Adipocyte (in vitro differentiated cells): ENCODE measurements at regions not wholly inside any gene's neighbourhood (a gene's known extent, or its start where the extent isn't known, plus 50 kb on each side); places are given as distances from the start of the nearest gene placed in this dataset.
A peak's percentile ranks its signal among the peaks of the same experiment; 100 is the strongest.

ENCODE experiments used
- DNase-seq: peaks from one replicate; pipeline ENCODE4 v3.0.0-alpha.2; 2015; ENCODE audit warnings: low read depth
- H3K27me3 ChIP-seq: replicated peaks from 2 replicates; pipeline ENCODE4 v1.7.0; 2013; ENCODE audit warnings: mild to moderate bottlenecking, low read length, moderate library complexity; ENCODE audit not compliant: control insufficient read depth, insufficient read depth
- H3K36me3 ChIP-seq: 2 replicates; pipeline ENCODE4 v1.7.0; 2013; ENCODE audit warnings: low read length, mild to moderate bottlenecking, moderate library complexity; ENCODE audit not compliant: control insufficient read depth, insufficient read depth, severe bottlenecking
- H3K4me1 ChIP-seq: 2 replicates; pipeline ENCODE4 v1.7.0; 2013; ENCODE audit warnings: mild to moderate bottlenecking, low read length, moderate library complexity; ENCODE audit not compliant: control insufficient read depth, insufficient read depth
- H3K4me3 ChIP-seq: 2 replicates; pipeline ENCODE4 v1.7.0; 2013; ENCODE audit warnings: mild to moderate bottlenecking, low read length, moderate library complexity
- H3K9ac ChIP-seq: 2 replicates; pipeline ENCODE4 v1.7.0; 2013; ENCODE audit warnings: mild to moderate bottlenecking, low read length, moderate library complexity
- H3K9me3 ChIP-seq: 2 replicates; pipeline ENCODE4 v1.7.0; 2013; ENCODE audit warnings: mild to moderate bottlenecking, low read length, moderate library complexity; ENCODE audit not compliant: control insufficient read depth

- no peak overlapping the region for H3K9ac ChIP-seq
- no peak for DNase-seq
- H3K27me3 ChIP-seq, result no peaks in the 10 kb centered on the region
- H3K9me3 ChIP-seq, result no peaks in the 10 kb centered on the region
- no peak overlapping the region for H3K4me3 ChIP-seq
- no peaks in the 10 kb centered on the region for H3K36me3 ChIP-seq
- H3K4me1 ChIP-seq, result peaks cover 14% of the 10 kb centered on the region
Measured at GRCh38 chr15:79516155-79516554, 84.0 kb downstream of the MINAR1 start.

GRCh38 chr15:79516646-79517045 lies 84.5 kb downstream of the MINAR1 start:
- H3K27me3 ChIP-seq, result no peaks in the 10 kb centered on the region
- H3K4me1 ChIP-seq, result peaks cover 17% of the 10 kb centered on the region
- DNase-seq, result no peak
- H3K4me3 ChIP-seq, result no peak overlapping the region
- H3K36me3 ChIP-seq, result no peaks in the 10 kb centered on the region
- H3K9me3 ChIP-seq, result no peaks in the 10 kb centered on the region
- H3K9ac ChIP-seq, result no peak overlapping the region

GRCh38 chr15:79519628-79520027 lies 87.5 kb downstream of the MINAR1 start:
- DNase-seq, result no peak
- Histone ChIP-seq H3K27me3 (no peaks in the 10 kb centered on the region), H3K4me3 (no peak overlapping the region), H3K9me3 (no peaks in the 10 kb centered on the region), H3K9ac (no peak overlapping the region), H3K36me3 (no peaks in the 10 kb centered on the region), H3K4me1 (peaks cover 25% of the 10 kb centered on the region)

- Histone ChIP-seq H3K9me3 (no peaks in the 10 kb centered on the region), H3K4me3 (no peak overlapping the region), H3K27me3 (no peaks in the 10 kb centered on the region), H3K9ac (no peak overlapping the region), H3K36me3 (no peaks in the 10 kb centered on the region), H3K4me1 (peaks cover 25% of the 10 kb centered on the region)
- DNase-seq, result no peak
Measured at GRCh38 chr15:79520654-79521053, 88.5 kb downstream of the MINAR1 start.

GRCh38 chr15:79522656-79523055 lies 90.5 kb downstream of the MINAR1 start:
- Histone ChIP-seq H3K4me1 (peaks cover 25% of the 10 kb centered on the region), H3K27me3 (no peaks in the 10 kb centered on the region), H3K9me3 (no peaks in the 10 kb centered on the region), H3K9ac (no peak overlapping the region), H3K4me3 (no peak overlapping the region), H3K36me3 (no peaks in the 10 kb centered on the region)
- DNase-seq, result peak; percentile 1

GRCh38 chr15:79523266-79523665 lies 91.1 kb downstream of the MINAR1 start:
- H3K27me3 ChIP-seq, result no peaks in the 10 kb centered on the region
- H3K9me3 ChIP-seq, result no peaks in the 10 kb centered on the region
- no peak overlapping the region for H3K4me3 ChIP-seq
- H3K36me3 ChIP-seq, result no peaks in the 10 kb centered on the region
- peaks cover 25% of the 10 kb centered on the region for H3K4me1 ChIP-seq
- no peak for DNase-seq
- no peak overlapping the region for H3K9ac ChIP-seq

GRCh38 chr15:79524531-79524930 lies 92.4 kb downstream of the MINAR1 start:
- Histone ChIP-seq H3K36me3 (no peaks in the 10 kb centered on the region), H3K4me1 (peaks cover 19% of the 10 kb centered on the region), H3K4me3 (no peak overlapping the region), H3K9me3 (no peaks in the 10 kb centered on the region), H3K9ac (no peak overlapping the region), H3K27me3 (no peaks in the 10 kb centered on the region)
- no peak for DNase-seq

- H3K27me3 ChIP-seq, result no peaks in the 10 kb centered on the region
- H3K4me3 ChIP-seq, result no peak overlapping the region
- no peak for DNase-seq
- H3K9me3 ChIP-seq, result no peaks in the 10 kb centered on the region
- no peak overlapping the region for H3K9ac ChIP-seq
- peaks cover 9% of the 10 kb centered on the region for H3K4me1 ChIP-seq
- H3K36me3 ChIP-seq, result no peaks in the 10 kb centered on the region
Measured at GRCh38 chr15:79526376-79526775, 94.2 kb downstream of the MINAR1 start.

- no peaks in the 10 kb centered on the region for H3K9me3 ChIP-seq
- peaks cover 2% of the 10 kb centered on the region for H3K4me1 ChIP-seq
- H3K9ac ChIP-seq, result no peak overlapping the region
- no peaks in the 10 kb centered on the region for H3K27me3 ChIP-seq
- no peak for DNase-seq
- no peaks in the 10 kb centered on the region for H3K36me3 ChIP-seq
- no peak overlapping the region for H3K4me3 ChIP-seq
Measured at GRCh38 chr15:79527821-79528220, 95.7 kb downstream of the MINAR1 start.

GRCh38 chr15:79529157-79529785 lies 97.1 kb downstream of the MINAR1 start:
- H3K4me1 ChIP-seq, result no peaks in the 10 kb centered on the region

GRCh38 chr15:79535536-79535935 lies 103.4 kb downstream of the MINAR1 start:
- Histone ChIP-seq H3K27me3 (peaks cover 5% of the 10 kb centered on the region), H3K4me1 (no peaks in the 10 kb centered on the region), H3K36me3 (no peaks in the 10 kb centered on the region), H3K9me3 (no peaks in the 10 kb centered on the region), H3K4me3 (no peak overlapping the region), H3K9ac (no peak overlapping the region)
- peak; percentile 7 for DNase-seq

More at GRCh38 chr15:79529157-79529785, 97.1 kb downstream of the MINAR1 start:
- Histone ChIP-seq H3K36me3 (no peaks in the 10 kb centered on the region), H3K9ac (no peak overlapping the region), H3K27me3 (peaks cover 5% of the 10 kb centered on the region), H3K9me3 (no peaks in the 10 kb centered on the region), H3K4me3 (no peak overlapping the region)
- no peak for DNase-seq

GRCh38 chr15:79538527-79538926 lies 106.4 kb downstream of the MINAR1 start:
- H3K36me3 ChIP-seq, result no peaks in the 10 kb centered on the region
- H3K4me1 ChIP-seq, result no peaks in the 10 kb centered on the region
- H3K27me3 ChIP-seq, result no peaks in the 10 kb centered on the region
- no peaks in the 10 kb centered on the region for H3K9me3 ChIP-seq
- no peak overlapping the region for H3K9ac ChIP-seq
- no peak overlapping the region for H3K4me3 ChIP-seq
- no peak for DNase-seq
